Choroid plexus epithelial cell (primary cell): ENCODE measurements at regions not wholly inside any gene's neighbourhood (a gene's known extent, or its start where the extent isn't known, plus 50 kb on each side); places are given as distances from the start of the nearest gene placed in this dataset.

ENCODE experiments used
- DNase-seq: peaks from one replicate; pipeline ENCODE4 v3.0.0-alpha.2; 2010; ENCODE audit warnings: low read depth
- H3K4me3 ChIP-seq: 2 replicates; pipeline ENCODE4 v1.5.1; 2011; ENCODE audit warnings: low read depth, mild to moderate bottlenecking, control low read depth, low read length, moderate library complexity
- CTCF ChIP-seq: conservative IDR thresholded peaks from 2 replicates; pipeline ENCODE4 v1.5.1; 2011; ENCODE audit warnings: low read depth, mild to moderate bottlenecking, control low read depth, inconsistent platforms, low read length, moderate library complexity

DNA sequence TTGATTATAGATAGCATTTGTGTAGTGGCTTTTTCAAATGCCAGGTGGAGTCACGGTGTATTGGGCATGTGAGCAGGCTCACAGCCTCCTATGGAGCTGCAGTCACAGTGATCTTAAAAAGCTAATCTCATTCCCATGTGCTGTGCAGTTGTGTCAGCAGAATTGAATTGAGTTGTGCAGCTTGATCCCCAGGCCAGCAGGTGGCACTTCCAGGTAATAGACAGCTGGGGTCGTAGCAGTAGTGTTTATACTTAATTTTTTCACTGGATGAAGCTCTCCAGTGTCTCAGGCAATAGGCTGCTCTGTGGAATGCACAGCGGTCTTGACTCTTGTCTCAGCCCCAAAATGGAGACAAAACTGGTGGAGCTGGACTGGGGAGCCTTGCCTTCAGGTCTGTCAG, 1028.1 kb downstream of the SH3BGRL start:
- no peak overlapping the region for H3K4me3 ChIP-seq
- no peak for TF ChIP-seq CTCF
- DNase-seq = no peak

- no peak overlapping the region for H3K4me3 ChIP-seq
- no peak for TF ChIP-seq CTCF
Observed at GRCh38 chrX:82232679-82233078, 1030.8 kb downstream of the SH3BGRL start.

DNA sequence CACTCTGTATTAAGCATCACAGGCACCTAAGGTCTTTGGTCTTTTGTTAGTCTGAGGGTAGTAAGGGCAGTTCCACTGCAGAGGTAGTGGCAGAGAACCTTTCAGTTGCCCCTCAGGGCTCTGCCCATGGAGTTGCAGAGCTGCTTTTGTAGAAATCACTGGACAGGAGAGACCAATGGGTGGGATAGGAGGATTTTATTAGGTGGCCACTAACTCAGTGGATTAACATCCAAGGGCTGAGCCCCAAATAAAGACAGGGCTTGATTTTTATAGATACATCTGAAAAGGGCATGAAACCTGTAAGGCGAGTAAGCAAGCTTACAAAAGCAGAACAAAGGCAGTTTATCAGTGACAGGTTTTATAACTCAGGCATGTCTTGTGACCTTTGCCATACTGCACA, 1035.4 kb downstream of the SH3BGRL start:
- DNase-seq = no peak
- no peak for TF ChIP-seq CTCF
- H3K4me3 ChIP-seq = no peak overlapping the region

More at GRCh38 chrX:82232679-82233078, 1030.8 kb downstream of the SH3BGRL start:
- DNase-seq = no peak
